Esophagus squamous epithelium (tissue), 5 donors: ENCODE measurements at regions not wholly inside any gene's neighbourhood (a gene's known extent, or its start where the extent isn't known, plus 50 kb on each side); places are given as distances from the start of the nearest gene placed in this dataset.

ENCODE experiments used
- DNase-seq: peaks from one replicate; lab custom pipeline; 2025; lab: John Stamatoyannopoulos, UW
- H3K27ac ChIP-seq, 4 donors: fragments of 200-600 bp; sonication (generic); one replicate each; pipeline ENCODE4 v1.5.1; 2016 to 2019; ENCODE audit warnings: mild to moderate bottlenecking in 1 of 4
- H3K27me3 ChIP-seq, 4 donors: fragments of 200-600 bp; sonication (generic); 1 replicate in 3 of 4; 2 replicates in 1 of 4; pipeline versions ENCODE4 v1.5.1 to v1.6.0; 2017 to 2021; ENCODE audit warnings: antibody characterized with exemption in 1 of 4
- H3K36me3 ChIP-seq, 3 donors: fragments of 200-600 bp; sonication (generic); one replicate each; pipeline ENCODE4 v1.5.1; 2016 to 2019
- H3K4me1 ChIP-seq, 3 donors: fragments of 200-600 bp; sonication (generic); one replicate each; pipeline ENCODE4 v1.5.1; 2017 to 2019
- H3K4me3 ChIP-seq, 4 donors: fragments of 200-600 bp; sonication (generic); 1 replicate in 3 of 4; 2 replicates in 1 of 4; pipeline ENCODE4 v1.5.1; 2016 to 2019; ENCODE audit warnings: mild to moderate bottlenecking in 2 of 4, moderate library complexity in 1 of 4
- H3K9me3 ChIP-seq, 3 donors: fragments of 200-600 bp; sonication (generic); one replicate each; pipeline ENCODE4 v1.5.1; 2016 to 2019
- POLR2A ChIP-seq, 4 donors: fragments of 450-650 bp; IDR thresholded peaks; one replicate each; pipeline ENCODE4 v1.6.1; 2017; ENCODE audit warnings: antibody characterized with exemption in 4 of 4, mild to moderate bottlenecking in 4 of 4, moderate library complexity in 3 of 4
- WGBS, 2 donors: methylation state at CpG; one replicate each; pipeline ENCODE4 v1.1.5; 2018; 5-methylcytosine and 5-hydroxymethylcytosine counted together
- intact Hi-C: fragments of 100-400 bp; cut with DNase I; formaldehyde crosslinking; loops from one replicate; pipeline ENCODE4 v1.15.0; 2022
- TF ChIP-seq, protein P1 (sequence below), 6 experiments: fragments of 450-650 bp in 4 of 6; fragments of 200-600 bp in 2 of 6; sonication (generic) in 2 of 6; IDR thresholded peaks; one replicate each; pipeline ENCODE4 v1.5.1; 2016 to 2019; ENCODE audit warnings: antibody characterized with exemption in 6 of 6, mild to moderate bottlenecking in 4 of 6, moderate library complexity in 4 of 6
- donor health status: DM: yes; HTN: yes; CAD: no.

DNA sequence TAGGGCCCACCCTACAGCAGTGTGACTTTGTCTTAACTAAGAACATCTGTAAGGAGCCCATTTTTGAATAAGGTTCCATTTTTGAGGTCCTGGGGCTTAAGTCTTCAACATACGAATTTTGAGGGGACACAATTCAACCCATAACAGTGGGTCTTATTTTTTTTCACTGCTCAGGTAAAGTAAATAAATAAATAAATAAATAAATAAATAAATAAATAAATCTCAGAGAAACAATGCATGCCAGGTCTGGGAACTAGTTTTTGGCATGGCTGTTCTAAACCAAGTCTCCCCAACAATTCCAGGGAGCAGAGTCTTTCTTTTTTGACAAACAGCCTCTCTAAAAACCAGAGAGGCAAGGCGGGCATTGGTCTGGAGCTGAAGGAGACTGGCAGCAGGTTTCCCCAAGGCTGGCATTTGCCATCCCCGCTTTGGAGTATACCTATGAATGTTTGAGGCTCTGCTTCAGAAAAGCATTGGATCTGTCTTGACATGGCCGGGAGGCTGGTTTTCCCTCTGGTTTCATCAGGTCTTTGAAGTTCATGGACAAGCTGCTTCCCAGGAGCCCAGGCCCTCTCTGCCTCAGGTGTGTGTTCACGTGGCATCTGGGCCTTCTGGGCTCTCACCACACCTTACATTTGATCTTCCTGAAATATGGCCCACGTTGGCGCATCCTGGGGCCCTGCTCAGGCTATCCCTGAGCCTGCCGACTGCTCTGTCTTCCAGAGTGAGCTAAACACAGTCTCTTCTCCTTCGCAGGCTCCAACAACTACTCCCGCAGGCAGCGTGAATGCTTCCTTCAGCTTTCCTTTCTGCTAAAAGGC is 545.2 kb downstream of the BCL11B start:
- 87 to 92% methylated on average over 10 to 11 of the region's 11 CpGs for WGBS, 2 donors
- intact Hi-C loops, result no loop called here
- Histone ChIP-seq H3K27me3 (peaks cover 0 to 78% (median 0%) of the 10 kb centered on the region in 4 donors), H3K4me3 (no peak overlapping the region), H3K9me3 (no peaks in the 10 kb centered on the region), H3K4me1 (no peaks in the 10 kb centered on the region), H3K36me3 (no peaks in the 10 kb centered on the region), H3K27ac (no peak overlapping the region)
- no peak for DNase-seq
- no peak for TF ChIP-seq POLR2A (IDR thresholded peaks at IDR 0.05)
- TF ChIP-seq, protein P1, sequence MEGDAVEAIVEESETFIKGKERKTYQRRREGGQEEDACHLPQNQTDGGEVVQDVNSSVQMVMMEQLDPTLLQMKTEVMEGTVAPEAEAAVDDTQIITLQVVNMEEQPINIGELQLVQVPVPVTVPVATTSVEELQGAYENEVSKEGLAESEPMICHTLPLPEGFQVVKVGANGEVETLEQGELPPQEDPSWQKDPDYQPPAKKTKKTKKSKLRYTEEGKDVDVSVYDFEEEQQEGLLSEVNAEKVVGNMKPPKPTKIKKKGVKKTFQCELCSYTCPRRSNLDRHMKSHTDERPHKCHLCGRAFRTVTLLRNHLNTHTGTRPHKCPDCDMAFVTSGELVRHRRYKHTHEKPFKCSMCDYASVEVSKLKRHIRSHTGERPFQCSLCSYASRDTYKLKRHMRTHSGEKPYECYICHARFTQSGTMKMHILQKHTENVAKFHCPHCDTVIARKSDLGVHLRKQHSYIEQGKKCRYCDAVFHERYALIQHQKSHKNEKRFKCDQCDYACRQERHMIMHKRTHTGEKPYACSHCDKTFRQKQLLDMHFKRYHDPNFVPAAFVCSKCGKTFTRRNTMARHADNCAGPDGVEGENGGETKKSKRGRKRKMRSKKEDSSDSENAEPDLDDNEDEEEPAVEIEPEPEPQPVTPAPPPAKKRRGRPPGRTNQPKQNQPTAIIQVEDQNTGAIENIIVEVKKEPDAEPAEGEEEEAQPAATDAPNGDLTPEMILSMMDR (IDR thresholded peaks at IDR 0.05), result no peak

DNA sequence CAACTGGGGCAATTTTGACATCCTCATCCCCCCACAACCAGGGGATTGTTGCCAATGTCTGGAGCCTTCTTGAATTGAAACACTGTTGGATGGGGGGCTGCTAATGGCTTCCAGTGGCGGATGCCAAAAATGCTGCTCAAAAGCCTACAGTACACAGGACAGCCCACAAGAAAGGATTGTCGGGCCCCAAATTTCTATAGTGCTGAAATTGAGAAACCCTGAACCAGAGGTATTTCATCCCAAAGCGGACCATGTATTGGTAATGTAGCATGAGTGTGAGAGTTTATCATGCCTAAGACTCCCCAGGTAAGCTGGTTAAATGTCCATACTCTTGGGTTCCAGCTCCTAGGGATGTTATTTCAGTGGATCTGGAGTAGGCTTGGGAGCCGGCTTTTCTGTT is 544.0 kb downstream of the BCL11B start:
- intact Hi-C loops, result no loop called here
- WGBS, 2 donors, result 88 to 89% methylated on average over 2 to 4 of the region's 4 CpGs
- Histone ChIP-seq H3K9me3 (no peaks in the 10 kb centered on the region), H3K27ac (no peak overlapping the region), H3K27me3 (peaks cover 0 to 86% (median 0%) of the 10 kb centered on the region in 4 donors), H3K4me1 (no peaks in the 10 kb centered on the region), H3K4me3 (no peak overlapping the region), H3K36me3 (no peaks in the 10 kb centered on the region)
- no peak for DNase-seq
- TF ChIP-seq POLR2A (IDR thresholded peaks at IDR 0.05), result no peak
- TF ChIP-seq, protein P1 (IDR thresholded peaks at IDR 0.05), result no peak

DNA sequence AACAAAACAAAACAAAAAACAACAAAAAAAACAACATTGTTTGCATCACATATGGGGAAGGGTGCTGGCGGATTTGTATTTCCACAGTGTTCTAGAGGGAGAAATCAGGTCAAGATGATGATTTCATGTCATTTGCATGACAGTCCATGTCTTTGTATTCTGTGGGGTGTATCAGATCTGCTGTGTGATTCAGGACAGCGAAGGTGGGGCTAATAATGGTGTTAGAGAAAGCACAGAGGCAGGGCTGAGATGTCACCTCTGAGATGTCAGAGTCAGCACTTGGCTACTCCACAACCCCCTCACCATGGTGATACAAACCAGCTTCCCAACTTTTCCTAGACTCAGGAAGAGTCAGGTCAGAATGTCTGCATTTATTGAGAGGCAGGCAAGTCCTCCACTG is 543.2 kb downstream of the BCL11B start:
- no peaks in the 10 kb centered on the region for H3K4me1 ChIP-seq
- H3K9me3 ChIP-seq, result no peaks in the 10 kb centered on the region
- H3K4me3 ChIP-seq, result no peak overlapping the region
- no peak for TF ChIP-seq POLR2A (IDR thresholded peaks at IDR 0.05)
- TF ChIP-seq, protein P1 (IDR thresholded peaks at IDR 0.05), result no peak
- no peak overlapping the region for H3K27ac ChIP-seq
- H3K27me3 ChIP-seq, result peaks cover 0 to 85% (median 0%) of the 10 kb centered on the region in 4 donors
- no peak for DNase-seq
- H3K36me3 ChIP-seq, result no peaks in the 10 kb centered on the region
- WGBS, 2 donors, result 79 to 88% methylated on average over 2 of the region's 2 CpGs
- intact Hi-C loops, result no loop called here

DNA sequence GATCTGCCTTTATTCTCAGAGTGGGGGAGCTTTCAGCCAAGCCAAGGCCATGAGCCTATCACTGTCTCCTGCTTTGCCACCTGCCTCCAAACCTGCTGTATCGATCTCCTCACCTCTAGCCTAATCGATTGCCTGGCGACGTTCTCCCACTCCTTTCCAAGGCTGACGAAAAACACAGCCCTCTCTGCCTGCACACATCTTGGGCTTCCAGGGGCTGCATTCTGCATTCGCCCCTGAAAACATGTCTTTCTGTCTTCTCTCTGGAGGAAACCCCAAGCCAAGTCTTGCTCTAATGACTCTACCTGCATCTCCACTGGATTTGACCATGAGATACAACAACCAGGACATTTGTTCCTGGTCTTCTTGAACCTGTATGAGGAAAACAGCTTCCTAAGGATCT is 540.7 kb downstream of the BCL11B start:
- Histone ChIP-seq H3K4me1 (peaks cover 0 to 7% (median 0%) of the 10 kb centered on the region in 3 donors), H3K27ac (no peak overlapping the region), H3K4me3 (no peak overlapping the region), H3K27me3 (peaks cover 0 to 85% (median 0%) of the 10 kb centered on the region in 4 donors), H3K36me3 (no peaks in the 10 kb centered on the region), H3K9me3 (no peaks in the 10 kb centered on the region)
- no peak for TF ChIP-seq POLR2A (IDR thresholded peaks at IDR 0.05)
- TF ChIP-seq, protein P1 (IDR thresholded peaks at IDR 0.05), result no peak
- DNase-seq, result no peak
- 89 to 94% methylated on average over 6 of the region's 6 CpGs for WGBS, 2 donors
- intact Hi-C loops, result no loop called here

DNA sequence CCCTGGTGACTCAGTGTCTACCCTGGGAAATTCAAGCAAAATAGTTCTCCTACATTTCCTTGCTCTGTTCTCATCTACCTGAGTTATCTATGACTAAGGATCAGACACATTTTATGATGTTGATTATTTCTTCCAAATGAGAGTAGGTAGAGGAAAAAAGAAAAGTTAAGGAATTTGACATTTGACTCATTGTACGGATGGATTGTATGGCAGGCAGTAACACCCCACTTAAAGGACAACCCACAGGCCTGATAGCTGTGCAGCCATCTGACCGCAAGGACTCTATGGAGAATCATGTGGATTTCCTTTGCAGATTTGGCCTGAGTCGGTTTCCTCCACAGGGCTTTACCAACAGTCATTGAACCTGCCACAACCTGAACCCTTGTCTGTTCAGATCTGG is 540.3 kb downstream of the BCL11B start:
- Histone ChIP-seq H3K27me3 (peaks cover 0 to 84% (median 0%) of the 10 kb centered on the region in 4 donors), H3K9me3 (no peaks in the 10 kb centered on the region), H3K27ac (no peak overlapping the region), H3K4me3 (no peak overlapping the region), H3K4me1 (peaks cover 0 to 11% (median 0%) of the 10 kb centered on the region in 3 donors), H3K36me3 (no peaks in the 10 kb centered on the region)
- TF ChIP-seq, protein P1 (IDR thresholded peaks at IDR 0.05), result no peak
- TF ChIP-seq POLR2A (IDR thresholded peaks at IDR 0.05), result no peak
- WGBS, 2 donors, result 74 to 78% methylated on average over 3 of the region's 3 CpGs
- intact Hi-C loops, result no loop called here
- DNase-seq, result no peak
